GM21515 (cell line): ENCODE measurements at regions not wholly inside any gene's neighbourhood (a gene's known extent, or its start where the extent isn't known, plus 50 kb on each side); places are given as distances from the start of the nearest gene placed in this dataset.
"Not testable (repeated sequence)": the region's sequence is repeated elsewhere in the genome, so short reads cannot be mapped to it uniquely, and the experiment has no call there.

Experiments
- ATAC-seq: cut with Tn5 transposase; IDR thresholded peaks from one replicate; pipeline ENCODE4 v1.9.1; 2021; ENCODE audit not compliant: unreplicated experiment

DNA sequence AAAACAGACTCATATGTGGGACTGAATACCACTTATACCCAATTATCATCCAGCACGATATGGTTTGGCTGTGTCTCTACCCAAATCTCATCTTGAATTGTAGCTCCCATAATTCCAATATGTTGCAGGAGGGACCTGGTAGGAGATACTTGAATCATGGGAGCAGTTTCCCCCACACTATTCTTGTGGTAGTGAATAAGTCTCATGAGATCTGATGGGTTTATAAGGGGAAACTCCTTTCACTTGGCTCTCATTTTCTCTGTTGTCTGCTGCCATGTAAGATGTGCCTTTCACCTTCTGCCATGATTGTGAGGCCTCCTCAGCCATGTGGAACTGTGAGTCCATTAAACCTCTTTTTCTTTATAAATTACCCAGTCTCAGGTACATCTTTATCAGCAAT is 91.9 kb upstream of the FNDC3A start:
- ATAC-seq = not testable (repeated sequence)

DNA sequence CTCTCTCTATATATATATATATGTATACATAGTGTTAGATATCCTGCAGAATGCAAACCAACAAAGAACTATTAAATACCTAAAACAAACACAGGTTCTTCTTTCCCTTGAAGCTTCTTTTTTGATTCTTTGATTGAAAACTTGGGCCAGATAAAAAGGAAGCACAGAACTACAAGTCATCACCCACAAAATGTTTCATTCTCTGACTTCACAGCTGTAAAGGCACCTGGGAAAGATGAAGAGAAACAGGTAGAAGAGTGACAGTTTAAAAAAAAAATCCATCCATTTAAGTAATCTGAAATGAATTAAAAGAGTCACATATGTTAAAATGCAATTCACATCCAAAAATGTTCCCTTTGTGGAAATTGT is 90.7 kb upstream of the FNDC3A start:
- no peak for ATAC-seq

DNA sequence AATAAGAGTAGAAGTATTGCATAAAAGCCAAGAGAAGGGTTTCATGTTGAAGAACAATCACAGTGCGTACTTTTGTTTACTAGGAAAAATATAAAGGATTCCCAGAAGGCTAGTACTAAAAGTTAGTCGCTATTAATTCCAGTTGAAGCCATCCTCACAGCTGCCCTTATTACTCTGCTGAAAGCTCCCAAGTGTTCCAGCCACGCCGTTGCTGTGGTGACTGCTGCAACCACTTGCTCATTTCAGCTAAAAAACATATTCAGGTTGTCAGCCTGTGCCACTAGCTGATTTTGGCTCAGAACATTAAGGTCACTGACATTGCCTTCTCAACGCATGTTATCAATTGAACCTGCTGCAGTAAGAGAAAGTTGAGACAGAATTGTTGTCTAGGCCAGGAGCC is 87.1 kb upstream of the FNDC3A start:
- ATAC-seq = no peak

DNA sequence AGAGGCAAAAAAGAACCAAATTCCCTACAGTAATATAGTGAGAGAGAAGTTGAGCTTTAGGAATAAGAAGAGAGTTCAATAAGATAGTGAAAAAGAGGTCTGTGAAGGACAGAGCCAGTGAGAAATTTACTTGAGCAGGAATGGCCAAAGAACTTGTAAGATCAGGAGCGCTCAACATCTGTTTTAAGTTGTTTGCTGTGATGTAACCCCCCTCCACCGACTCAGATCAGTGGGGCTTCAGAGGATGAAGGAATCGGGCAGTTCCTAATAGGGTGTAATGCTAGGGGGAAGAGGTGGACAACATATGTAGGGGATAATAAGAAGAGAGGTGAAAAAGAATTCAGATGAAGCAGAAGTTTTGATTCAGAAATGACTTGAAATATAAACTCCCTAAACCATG is 85.3 kb upstream of the FNDC3A start:
- no peak for ATAC-seq

DNA sequence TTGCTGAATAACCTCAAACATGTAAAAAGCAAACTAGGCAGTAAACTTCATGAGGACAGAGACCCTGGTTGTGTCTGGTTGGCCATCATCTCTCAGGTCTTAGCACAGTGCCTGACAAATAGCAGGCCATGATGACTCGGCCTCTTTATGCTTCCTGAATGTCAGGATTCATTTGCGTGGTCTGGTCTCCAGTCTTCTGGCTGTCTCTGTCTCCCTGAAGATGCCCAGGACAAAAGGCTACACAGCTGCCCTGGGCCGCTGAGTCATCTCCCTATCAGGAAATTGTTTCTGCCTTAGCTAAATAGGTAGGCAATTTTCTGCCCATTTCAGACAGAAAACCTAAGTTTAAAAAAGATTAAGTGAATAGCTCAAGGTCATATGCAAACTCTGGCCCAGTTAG is 84.1 kb upstream of the FNDC3A start:
- no peak for ATAC-seq

DNA sequence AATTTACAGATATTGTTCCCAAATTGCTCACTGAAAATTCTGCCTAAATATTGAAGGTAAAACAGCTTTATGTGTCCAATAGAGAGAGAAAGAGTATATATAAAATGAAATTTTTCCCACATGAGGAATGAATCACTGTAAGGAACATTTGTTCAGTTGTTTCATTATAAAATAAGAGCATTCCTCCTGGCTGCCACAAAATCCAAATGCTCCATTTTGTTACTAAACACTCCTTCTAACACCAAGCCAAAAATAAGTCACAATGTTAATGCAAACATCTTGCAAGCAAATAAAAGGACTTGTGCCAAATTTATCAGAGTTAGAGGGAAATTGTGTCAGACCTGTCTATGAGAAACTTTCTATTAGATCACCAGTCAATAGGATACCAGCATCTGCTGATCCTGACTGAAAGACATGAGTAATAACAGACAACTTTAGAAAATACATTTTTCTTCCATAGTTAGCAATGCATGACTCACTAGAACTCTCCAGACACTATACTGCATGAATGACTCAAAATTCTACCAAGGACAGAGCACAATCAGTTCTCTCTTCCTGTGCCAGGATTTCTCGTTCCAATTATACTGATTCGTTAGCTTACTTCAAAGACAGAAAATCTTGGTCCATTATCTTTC is 83.5 kb upstream of the FNDC3A start:
- no peak for ATAC-seq

DNA sequence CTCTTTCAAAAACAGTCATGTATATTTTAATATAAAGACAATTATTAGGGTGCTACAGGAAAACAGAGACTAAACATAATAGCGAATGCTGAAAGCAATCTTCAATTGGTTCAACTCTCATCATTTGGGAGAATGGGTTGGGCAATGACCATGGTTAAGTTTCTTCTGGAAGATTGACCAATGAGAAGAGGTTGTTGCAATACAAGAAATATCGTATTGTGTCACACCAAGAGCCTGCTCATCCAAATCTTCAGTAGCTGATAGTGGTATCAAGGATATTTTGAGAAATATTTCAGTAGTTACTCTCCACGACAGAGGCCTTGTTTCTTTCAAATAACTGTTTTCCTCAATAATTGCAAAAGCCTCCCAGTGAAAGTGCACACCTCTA is 83.0 kb upstream of the FNDC3A start:
- ATAC-seq = no peak

DNA sequence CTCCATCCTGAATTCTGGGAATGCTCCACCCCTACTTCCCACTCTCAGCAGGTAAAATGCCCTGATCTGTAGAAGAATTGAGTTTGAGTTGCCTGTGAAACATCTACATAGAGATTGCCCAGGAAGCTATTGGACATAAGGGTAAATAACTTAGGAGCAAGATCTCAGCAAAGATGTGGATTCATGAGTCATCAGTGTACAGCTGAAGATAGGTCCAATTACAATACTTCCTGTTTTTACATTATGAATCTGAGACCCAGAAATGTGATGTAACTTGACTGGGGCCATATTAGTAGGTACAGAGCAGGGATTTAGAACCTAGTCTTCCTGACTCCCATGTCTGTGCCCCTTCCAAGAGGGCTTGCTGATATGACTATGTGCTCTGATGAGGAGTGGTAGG is 79.4 kb upstream of the FNDC3A start:
- no peak for ATAC-seq

DNA sequence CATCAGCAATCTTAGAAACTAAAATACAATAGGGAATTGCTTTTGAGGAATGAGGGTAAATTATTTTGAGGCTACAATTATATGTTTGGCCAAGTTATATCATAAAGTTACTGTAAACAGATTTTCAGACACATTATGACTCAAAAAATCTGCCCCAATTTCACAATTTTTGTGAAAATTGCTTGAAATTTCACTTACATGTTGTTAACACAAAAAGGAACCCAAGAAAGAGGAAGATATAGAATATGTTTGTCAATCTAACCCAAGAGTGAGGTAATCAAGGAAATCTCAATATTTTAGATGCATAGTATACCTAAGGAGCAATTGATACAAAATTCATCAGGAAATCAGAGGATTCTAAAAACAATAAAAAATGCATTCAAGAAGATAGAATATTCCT is 73.9 kb upstream of the FNDC3A start:
- no peak for ATAC-seq

DNA sequence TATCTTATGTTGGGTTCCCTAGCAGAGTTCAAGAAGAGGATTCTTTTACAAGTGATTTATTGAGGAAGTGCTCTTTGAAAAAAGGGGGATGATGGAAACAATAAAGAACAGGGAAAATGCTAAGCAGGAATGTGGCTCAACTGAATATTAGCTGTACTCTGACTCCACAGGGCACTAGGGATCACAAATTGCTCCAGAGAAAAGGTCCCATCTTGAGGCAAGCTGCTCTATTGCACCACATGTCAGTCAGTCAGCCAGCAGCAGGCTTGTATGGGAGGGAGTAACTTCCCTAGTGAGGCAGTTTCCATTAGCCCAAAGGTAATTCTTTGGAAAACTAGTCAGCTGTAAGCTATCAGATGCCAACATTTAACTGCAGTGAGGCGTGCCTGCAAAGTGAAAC is 73.3 kb upstream of the FNDC3A start:
- no peak for ATAC-seq

DNA sequence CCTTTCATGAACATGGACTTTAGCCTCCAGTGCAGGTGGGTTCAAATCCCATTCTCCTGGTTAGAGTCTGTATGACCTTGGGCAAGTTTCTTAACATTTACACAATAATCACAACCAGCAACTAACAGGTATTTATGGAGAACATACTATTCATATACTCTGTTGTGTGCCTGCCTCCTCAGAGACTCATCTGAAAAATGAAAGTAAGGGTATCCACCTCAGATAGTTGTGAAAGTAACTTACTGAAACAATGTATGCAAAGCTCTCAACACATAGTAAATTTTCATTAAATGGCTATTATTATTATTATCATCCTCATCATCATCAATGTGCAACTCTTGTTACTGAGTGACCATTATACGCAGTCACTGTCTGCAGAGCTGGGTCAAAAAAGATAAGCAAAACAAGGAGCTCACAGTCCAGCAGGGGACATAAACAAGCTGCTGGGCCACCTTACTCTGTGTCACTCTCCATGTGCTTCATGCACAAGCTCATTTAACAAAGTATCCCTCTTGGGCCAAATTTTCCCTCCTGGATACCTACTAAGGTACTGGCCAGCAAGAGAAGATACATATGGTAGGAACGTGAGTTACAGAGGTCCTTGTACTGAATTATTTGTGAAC is 70.9 kb upstream of the FNDC3A start:
- ATAC-seq = no peak

DNA sequence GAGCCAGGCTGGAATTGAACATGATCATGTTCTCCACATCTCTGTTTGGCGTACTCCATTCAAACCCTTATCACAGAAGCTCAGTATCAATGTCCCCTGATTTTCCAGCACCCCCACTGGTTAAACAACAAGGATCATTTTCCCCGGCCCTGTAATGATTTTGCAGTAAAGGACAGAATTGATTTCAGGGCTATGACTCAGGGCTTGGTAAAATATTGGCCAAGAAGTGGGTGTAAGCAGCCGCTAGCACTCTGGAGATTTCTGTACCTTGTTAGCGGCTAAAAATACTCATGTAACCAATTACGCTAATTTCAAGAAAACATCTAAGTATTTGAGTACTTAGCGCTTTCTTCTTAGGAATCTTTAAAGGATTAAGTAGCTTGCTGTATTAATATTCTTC is 69.5 kb upstream of the FNDC3A start:
- ATAC-seq = no peak

DNA sequence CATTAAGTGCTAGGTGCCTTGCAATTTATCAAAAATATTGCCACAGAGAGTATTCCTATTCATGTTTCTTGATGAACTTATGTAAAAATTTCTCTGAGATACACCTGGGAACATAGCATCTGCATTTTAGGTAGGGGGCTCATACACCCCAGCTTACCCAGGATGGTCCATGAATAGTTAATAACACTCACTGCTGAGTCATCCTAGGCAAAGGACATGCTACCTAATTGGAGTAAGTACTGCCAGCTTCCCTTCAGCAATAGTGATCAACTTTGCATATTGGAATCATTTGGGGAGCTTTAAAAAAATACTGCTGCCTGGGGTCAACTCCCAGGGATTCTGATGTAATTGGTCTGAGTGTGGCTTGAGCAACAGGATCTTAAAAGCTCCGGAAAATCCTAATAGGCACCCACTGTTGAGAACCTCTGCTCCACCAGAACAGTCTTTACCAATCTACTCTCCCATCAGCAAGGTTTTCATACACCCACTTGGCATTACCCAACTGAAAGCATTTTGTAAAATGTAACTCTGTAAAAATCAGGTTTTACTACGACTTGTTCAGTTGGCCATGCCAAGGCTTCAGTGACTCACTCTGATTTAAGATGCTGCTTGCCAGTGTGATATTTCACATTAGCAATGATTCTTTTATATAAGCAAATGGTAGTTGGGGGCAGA is 67.2 kb upstream of the FNDC3A start:
- ATAC-seq = no peak

DNA sequence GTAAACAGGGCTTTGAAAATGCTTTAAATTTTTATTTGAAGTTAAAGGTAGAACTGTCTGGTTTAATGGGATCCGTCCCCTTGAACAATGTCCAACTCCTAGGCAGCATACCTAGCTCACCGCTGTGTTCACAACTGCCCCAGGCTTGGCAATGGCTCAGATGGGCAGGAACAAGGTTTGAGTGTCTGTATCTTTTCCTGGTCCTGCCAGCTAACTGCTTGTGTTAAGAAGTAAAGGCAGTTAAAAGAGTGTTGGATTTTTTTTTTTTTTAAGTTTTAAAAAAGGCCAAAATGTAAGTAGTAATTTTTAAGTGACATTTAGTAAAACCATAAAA is 66.7 kb upstream of the FNDC3A start:
- ATAC-seq = no peak

DNA sequence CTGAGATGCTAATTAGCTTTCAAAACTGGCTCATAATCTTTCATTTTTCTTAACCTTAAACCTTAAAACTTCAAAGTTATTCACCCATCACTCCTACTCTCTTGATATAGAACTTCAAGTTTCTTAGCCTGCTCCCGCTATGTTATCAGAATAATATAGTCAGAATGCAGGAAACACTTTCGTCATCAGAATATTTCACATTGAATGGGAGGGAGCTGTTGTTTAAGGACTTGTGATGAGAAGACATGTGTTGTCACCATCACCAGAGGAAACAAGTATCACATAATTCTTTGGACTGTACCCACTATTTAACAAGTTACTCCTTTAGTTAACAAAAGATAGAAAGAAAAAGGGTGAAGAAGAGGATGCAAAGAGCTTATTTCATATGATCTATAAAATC is 65.0 kb upstream of the FNDC3A start:
- ATAC-seq = no peak

DNA sequence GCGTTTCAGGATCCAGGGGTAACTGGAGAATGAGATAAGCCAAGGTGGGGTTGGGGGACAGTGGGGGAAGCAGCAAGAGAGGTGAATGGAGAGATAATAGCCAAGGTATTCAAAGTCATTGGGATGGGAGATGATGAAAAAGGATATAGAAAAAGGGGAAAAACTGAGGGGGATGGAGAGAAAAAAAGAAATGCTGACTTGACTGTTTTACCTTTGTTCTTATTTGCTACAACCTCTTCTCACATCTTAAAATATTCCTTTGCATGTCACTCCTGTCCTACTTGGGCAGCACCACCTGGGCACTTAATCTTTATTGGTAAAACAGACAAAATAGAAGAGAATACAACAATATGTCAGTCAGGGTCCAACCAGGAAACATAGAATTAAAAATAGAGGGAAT is 56.0 kb upstream of the FNDC3A start:
- no peak for ATAC-seq

DNA sequence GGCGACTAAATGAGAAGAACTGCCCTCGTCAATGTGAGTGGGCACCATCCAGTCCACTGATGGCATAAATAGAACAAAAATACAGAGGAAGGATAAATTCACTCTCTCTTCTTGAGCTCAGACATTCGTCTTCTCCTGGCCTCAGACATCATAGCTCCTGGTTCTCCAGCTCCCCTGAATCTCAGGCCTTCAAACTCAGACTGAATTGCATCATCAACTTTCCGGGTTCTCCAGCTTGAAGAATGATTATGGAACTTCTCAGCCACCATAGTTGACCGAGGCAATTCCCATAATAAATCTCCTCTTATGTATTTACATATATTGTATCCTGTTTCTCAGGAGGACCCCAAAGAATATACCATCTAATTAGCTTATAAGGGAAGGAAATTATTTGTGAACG is 55.0 kb upstream of the FNDC3A start:
- no peak for ATAC-seq

DNA sequence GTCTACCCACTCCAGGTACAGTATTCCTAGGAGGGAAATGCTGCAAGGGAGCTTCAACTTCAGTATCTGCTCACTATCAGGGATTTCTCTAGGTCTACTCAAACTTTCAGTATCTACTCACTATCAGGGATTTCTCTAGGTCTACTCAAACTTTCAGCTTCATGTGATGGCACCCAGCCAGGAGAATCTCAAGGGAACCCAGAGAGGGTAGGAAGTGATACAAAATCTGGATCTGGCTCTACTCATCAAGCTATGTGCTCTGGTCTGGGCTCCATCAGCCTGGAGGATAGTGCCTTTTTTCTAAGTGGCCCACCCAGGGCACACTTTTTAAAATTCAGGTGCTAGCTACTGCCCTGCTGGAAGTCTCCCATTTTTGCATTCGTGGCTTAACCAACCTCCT is 52.3 kb upstream of the FNDC3A start:
- no peak for ATAC-seq

DNA sequence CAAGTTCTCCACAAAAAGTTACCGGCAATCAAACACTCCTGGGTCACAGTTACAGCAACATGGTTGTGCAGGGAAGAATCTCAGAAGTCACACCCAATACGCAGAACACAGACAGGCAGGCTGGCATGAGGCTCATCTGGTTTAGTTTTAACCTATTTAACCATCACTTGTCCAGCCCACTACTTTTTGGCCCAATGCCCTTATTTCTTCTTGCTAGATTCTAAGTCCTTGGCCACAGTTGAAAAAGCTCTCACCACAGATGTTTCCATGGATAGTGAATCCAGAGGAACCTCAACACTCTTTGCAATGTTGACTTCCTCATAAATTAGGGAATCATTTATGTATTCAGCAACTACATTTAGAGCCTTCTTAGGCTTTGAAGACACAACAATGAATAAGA is 50.7 kb upstream of the FNDC3A start:
- ATAC-seq = no peak
